ENCODE measurements at regions not wholly inside any gene's neighbourhood (a gene's known extent, or its start where the extent isn't known, plus 50 kb on each side); places are given as distances from the start of the nearest gene placed in this dataset.

DNA sequence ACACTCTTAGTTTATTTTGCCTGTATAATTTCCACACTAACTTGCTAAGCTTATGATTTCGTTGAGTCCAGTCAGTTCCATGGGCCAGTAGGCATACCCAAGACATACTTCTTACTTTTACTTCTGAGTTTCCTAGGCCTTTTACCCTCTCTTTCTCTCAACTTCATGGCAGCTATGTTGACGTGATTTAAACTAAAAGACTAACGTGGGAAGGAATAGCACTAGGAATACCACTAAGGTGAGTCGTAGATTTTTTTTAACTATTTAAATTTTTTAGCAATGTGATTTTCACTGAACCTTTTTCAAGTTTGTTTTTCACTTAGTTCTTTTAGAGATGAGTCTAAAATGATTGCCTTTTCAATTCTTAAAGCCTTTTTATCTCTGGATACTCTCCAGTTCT is 793.5 kb upstream of the NOVA1 start:
- Histone ChIP-seq H3K4me1 (ENCODE audit: control insufficient read depth in 3 of 3, insufficient read depth in 2 of 3, low read depth in 1 of 3, low read length in 2 of 3) (no peaks in the 10 kb centered on the region), H3K36me3 (ENCODE audit: control insufficient read depth in 3 of 3, insufficient read depth in 2 of 3, low read depth in 1 of 3, low read length in 3 of 3) (no peaks in the 10 kb centered on the region), H3K4me3 (ENCODE audit: low read depth in 1 of 3, low read length in 3 of 3) (no peak overlapping the region), H3K27me3 (ENCODE audit: control insufficient read depth in 3 of 3, insufficient read depth in 3 of 3, low read length in 3 of 3) (no peaks in the 10 kb centered on the region), H3K27ac (ENCODE audit: low read depth in 1 of 3, low read length in 2 of 3) (no peak overlapping the region), H3K9me3 (ENCODE audit: control insufficient read depth in 2 of 2, insufficient read depth in 1 of 2, low read depth in 1 of 2, low read length in 1 of 2) (peaks cover 0 to 1% of the 10 kb centered on the region in 2 donors)
- DNase-seq = no peak
- no peak for FAIRE-seq
- WGBS, 3 donors = 77 to 91% (median 83%) methylated on average over 4 of the region's 4 CpGs

DNA sequence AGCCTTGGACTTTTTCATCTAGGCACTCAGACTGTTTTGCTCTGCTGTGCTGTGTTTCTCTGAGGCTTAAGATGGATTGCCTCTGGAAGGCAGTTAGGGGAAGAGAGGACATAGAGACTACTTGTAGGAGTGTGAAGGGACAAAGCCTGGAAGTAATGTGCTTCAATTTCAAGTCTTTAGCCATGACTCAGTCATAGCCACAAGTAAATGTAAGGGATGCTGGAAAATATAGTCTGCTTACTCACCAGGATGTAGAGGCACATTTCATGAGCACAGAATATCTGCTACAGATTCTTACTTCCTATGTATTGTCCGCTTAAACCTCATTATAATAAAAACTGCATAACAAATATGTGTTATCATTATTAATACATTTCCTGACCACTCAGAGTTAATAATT is 794.3 kb upstream of the NOVA1 start:
- peaks cover 0 to 1% of the 10 kb centered on the region in 2 donors for H3K9me3 ChIP-seq (ENCODE audit: control insufficient read depth in 2 of 2, insufficient read depth in 1 of 2, low read depth in 1 of 2, low read length in 1 of 2)
- H3K27me3 ChIP-seq (ENCODE audit: control insufficient read depth in 3 of 3, insufficient read depth in 3 of 3, low read length in 3 of 3) = no peaks in the 10 kb centered on the region
- 85 to 100% (median 88%) methylated on average over 1 of the region's 1 CpG for WGBS, 3 donors
- DNase-seq (no peak), FAIRE-seq (no peak)
- no peak overlapping the region for H3K4me3 ChIP-seq (ENCODE audit: low read depth in 1 of 3, low read length in 3 of 3)
- no peak overlapping the region for H3K27ac ChIP-seq (ENCODE audit: low read depth in 1 of 3, low read length in 2 of 3)
- H3K36me3 ChIP-seq (ENCODE audit: control insufficient read depth in 3 of 3, insufficient read depth in 2 of 3, low read depth in 1 of 3, low read length in 3 of 3) = no peaks in the 10 kb centered on the region
- no peaks in the 10 kb centered on the region for H3K4me1 ChIP-seq (ENCODE audit: control insufficient read depth in 3 of 3, insufficient read depth in 2 of 3, low read depth in 1 of 3, low read length in 2 of 3)

DNA sequence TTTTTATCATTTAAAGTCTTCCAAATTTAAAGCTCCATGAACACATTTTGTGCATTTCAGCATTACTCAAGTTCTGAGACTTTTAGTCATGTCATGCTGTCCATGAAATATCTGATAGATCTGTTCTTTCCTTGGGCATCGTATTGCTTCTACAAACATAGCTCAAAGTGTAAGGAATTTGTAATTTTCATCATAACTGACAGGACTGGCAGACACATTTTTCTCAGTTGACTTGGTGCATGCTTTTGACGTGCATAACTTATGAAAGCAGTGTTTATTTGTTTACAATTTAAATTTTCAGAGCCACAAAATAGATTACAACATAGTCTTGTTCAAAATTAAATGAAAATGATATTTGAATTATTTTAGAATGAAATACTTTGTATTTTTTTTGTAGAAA is 812.1 kb upstream of the NOVA1 start:
- Histone ChIP-seq H3K9me3 (ENCODE audit: control insufficient read depth in 2 of 2, insufficient read depth in 1 of 2, low read depth in 1 of 2, low read length in 1 of 2) (no peaks in the 10 kb centered on the region), H3K4me1 (ENCODE audit: control insufficient read depth in 3 of 3, insufficient read depth in 2 of 3, low read depth in 1 of 3, low read length in 2 of 3) (no peaks in the 10 kb centered on the region), H3K36me3 (ENCODE audit: control insufficient read depth in 3 of 3, insufficient read depth in 2 of 3, low read depth in 1 of 3, low read length in 3 of 3) (no peaks in the 10 kb centered on the region), H3K27me3 (ENCODE audit: control insufficient read depth in 3 of 3, insufficient read depth in 3 of 3, low read length in 3 of 3) (no peaks in the 10 kb centered on the region), H3K4me3 (ENCODE audit: low read depth in 1 of 3, low read length in 3 of 3) (no peak overlapping the region), H3K27ac (ENCODE audit: low read depth in 1 of 3, low read length in 2 of 3) (no peak overlapping the region)
- DNase-seq = no peak
- 57 to 72% (median 65%) methylated on average over 2 of the region's 2 CpGs for whole genome bisulfite sequencing, 3 donors
- FAIRE-seq = no peak

DNA sequence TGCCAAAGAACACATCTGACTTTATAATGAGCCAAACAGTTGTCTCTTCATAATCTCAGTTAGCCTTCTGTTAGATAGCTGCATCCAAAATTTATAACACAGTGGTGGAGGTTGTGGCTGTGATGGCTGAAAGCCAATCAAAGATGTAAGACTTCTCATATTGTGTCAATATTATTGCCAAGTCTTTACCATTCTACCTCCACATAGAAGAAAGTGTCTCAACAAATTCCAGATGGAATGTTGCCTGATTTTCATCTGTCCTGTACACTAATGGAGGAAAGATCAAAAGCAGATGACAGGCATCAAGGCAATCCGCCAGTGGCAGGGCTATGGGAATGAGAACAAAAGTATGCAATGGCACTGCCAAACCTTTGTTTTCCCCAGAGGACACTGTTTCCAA is 813.1 kb upstream of the NOVA1 start:
- no peak for DNase-seq
- no peaks in the 10 kb centered on the region for H3K36me3 ChIP-seq (ENCODE audit: control insufficient read depth in 3 of 3, insufficient read depth in 2 of 3, low read depth in 1 of 3, low read length in 3 of 3)
- WGBS, 3 donors = 67 to 73% (median 72%) methylated on average over 1 of the region's 1 CpG
- H3K27ac ChIP-seq (ENCODE audit: low read depth in 1 of 3, low read length in 2 of 3) = no peak overlapping the region
- no peak overlapping the region for H3K4me3 ChIP-seq (ENCODE audit: low read depth in 1 of 3, low read length in 3 of 3)
- FAIRE-seq = no peak
- no peaks in the 10 kb centered on the region for H3K27me3 ChIP-seq (ENCODE audit: control insufficient read depth in 3 of 3, insufficient read depth in 3 of 3, low read length in 3 of 3)
- no peaks in the 10 kb centered on the region for H3K9me3 ChIP-seq (ENCODE audit: control insufficient read depth in 2 of 2, insufficient read depth in 1 of 2, low read depth in 1 of 2, low read length in 1 of 2)
- no peaks in the 10 kb centered on the region for H3K4me1 ChIP-seq (ENCODE audit: control insufficient read depth in 3 of 3, insufficient read depth in 2 of 3, low read depth in 1 of 3, low read length in 2 of 3)

DNA sequence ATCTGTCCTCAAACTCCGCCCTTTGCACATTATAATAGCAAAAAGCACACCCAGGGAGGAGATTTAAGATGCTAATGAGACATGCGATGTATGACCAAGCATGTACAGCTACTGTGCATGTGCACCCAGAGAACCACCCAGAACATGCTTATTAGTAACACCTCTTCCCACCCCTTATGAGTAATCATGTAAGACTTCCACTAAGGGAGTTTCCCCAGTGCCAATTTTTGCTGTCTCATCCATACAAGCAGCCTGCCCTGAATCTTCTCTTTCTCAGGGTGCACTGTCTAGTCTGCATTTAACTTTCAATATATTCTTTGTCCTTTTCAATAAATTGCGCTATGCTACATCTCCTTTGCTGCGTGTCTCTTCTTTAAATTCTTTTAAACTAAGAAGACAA is 830.0 kb upstream of the NOVA1 start:
- DNase-seq (no peak), FAIRE-seq (no peak)
- WGBS, 3 donors = 86 to 94% (median 92%) methylated on average over 4 of the region's 4 CpGs
- no peaks in the 10 kb centered on the region for H3K9me3 ChIP-seq (ENCODE audit: control insufficient read depth in 2 of 2, insufficient read depth in 1 of 2, low read depth in 1 of 2, low read length in 1 of 2)
- no peaks in the 10 kb centered on the region for H3K27me3 ChIP-seq (ENCODE audit: control insufficient read depth in 3 of 3, insufficient read depth in 3 of 3, low read length in 3 of 3)
- no peak overlapping the region for H3K4me3 ChIP-seq (ENCODE audit: low read depth in 1 of 3, low read length in 3 of 3)
- no peaks in the 10 kb centered on the region for H3K36me3 ChIP-seq (ENCODE audit: control insufficient read depth in 3 of 3, insufficient read depth in 2 of 3, low read depth in 1 of 3, low read length in 3 of 3)
- H3K4me1 ChIP-seq (ENCODE audit: control insufficient read depth in 3 of 3, insufficient read depth in 2 of 3, low read depth in 1 of 3, low read length in 2 of 3) = no peaks in the 10 kb centered on the region
- no peak overlapping the region for H3K27ac ChIP-seq (ENCODE audit: low read depth in 1 of 3, low read length in 2 of 3)

DNA sequence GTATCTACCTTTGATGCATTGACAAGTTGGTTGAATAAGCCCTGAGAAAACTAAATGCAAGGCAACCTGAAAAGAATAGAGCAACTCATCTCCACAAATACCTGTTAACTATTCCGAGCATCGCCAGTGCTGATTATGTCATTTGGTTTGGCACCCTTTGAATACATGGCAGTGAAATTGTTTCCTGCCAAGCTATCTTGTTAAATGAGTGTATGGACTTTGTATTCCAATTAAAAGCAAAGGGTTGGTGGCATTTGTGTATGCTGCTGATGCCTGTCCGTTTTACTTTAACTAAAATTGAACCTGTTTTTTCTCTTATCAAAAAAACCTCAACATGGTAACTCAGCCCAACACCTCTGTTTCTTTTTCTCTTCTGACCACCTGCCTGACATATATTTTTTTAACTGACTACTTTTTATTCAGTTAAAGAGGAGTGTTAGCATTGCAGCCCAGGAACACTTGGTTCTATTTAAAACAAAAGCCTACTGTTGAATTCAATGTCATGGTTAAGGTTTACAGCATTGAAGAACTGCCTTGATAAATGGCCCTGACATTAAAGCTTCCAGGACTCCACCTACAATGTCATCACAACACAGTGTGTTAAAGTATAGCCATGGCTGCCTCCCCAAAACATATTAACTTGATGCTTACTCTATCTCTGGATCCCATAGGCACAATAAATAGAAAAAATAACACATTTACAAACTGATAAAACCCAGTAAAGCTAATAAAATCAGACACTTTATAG is 838.3 kb upstream of the NOVA1 start:
- WGBS, 3 donors = 17 to 72% (median 45%) methylated on average over 3 of the region's 3 CpGs
- Histone ChIP-seq H3K4me1 (ENCODE audit: control insufficient read depth in 3 of 3, insufficient read depth in 2 of 3, low read depth in 1 of 3, low read length in 2 of 3) (no peaks in the 10 kb centered on the region), H3K4me3 (ENCODE audit: low read depth in 1 of 3, low read length in 3 of 3) (no peak overlapping the region), H3K9me3 (ENCODE audit: control insufficient read depth in 2 of 2, insufficient read depth in 1 of 2, low read depth in 1 of 2, low read length in 1 of 2) (no peaks in the 10 kb centered on the region), H3K36me3 (ENCODE audit: control insufficient read depth in 3 of 3, insufficient read depth in 2 of 3, low read depth in 1 of 3, low read length in 3 of 3) (no peaks in the 10 kb centered on the region), H3K27ac (ENCODE audit: low read depth in 1 of 3, low read length in 2 of 3) (no peak overlapping the region), H3K27me3 (ENCODE audit: control insufficient read depth in 3 of 3, insufficient read depth in 3 of 3, low read length in 3 of 3) (no peaks in the 10 kb centered on the region)
- DNase-seq (no peak), FAIRE-seq (no peak)

DNA sequence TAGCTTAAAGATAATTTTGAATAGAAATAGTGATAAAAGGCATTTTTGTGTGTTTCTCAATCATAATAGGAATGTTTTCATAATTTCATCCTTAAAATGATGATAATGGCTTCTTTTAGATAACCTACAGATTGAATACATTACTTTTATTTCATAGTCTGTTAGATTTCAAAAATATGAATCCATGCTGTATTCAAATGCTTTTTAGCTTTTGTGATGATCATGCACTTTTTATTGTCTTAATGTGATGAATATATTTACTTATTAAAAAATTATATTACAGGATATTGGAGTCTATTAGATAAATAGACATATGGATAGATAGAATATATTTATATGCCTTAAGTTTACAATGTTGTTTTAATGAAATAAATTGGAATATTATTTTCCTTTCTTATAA is 886.8 kb upstream of the NOVA1 start:
- Histone ChIP-seq H3K9me3 (ENCODE audit: control insufficient read depth in 2 of 2, insufficient read depth in 1 of 2, low read depth in 1 of 2, low read length in 1 of 2) (no peaks in the 10 kb centered on the region), H3K4me3 (ENCODE audit: low read depth in 1 of 3, low read length in 3 of 3) (no peak overlapping the region), H3K4me1 (ENCODE audit: control insufficient read depth in 3 of 3, insufficient read depth in 2 of 3, low read depth in 1 of 3, low read length in 2 of 3) (no peaks in the 10 kb centered on the region), H3K27ac (ENCODE audit: low read depth in 1 of 3, low read length in 2 of 3) (no peak overlapping the region), H3K27me3 (ENCODE audit: control insufficient read depth in 3 of 3, insufficient read depth in 3 of 3, low read length in 3 of 3) (no peaks in the 10 kb centered on the region), H3K36me3 (ENCODE audit: control insufficient read depth in 3 of 3, insufficient read depth in 2 of 3, low read depth in 1 of 3, low read length in 3 of 3) (no peaks in the 10 kb centered on the region)
- DNase-seq = no peak
- no peak for FAIRE-seq

DNA sequence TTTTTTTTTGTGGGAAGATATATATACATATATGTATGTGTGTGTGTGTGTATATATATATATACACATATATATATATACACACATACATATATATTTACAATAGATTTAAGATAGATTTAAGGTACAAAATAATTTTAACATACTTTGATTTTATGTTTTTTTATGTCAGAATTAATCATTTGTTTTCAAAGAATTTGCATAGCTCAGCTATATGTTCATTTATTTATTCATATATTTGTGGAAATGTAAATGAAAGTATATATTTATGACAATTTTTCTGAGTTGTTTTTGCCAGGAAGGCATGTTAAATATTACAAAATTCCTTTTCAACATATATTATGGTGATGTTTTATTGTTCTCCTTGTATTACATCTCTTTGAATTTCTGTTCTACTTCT is 887.4 kb upstream of the NOVA1 start:
- no peaks in the 10 kb centered on the region for H3K9me3 ChIP-seq (ENCODE audit: control insufficient read depth in 2 of 2, insufficient read depth in 1 of 2, low read depth in 1 of 2, low read length in 1 of 2)
- no peaks in the 10 kb centered on the region for H3K4me1 ChIP-seq (ENCODE audit: control insufficient read depth in 3 of 3, insufficient read depth in 2 of 3, low read depth in 1 of 3, low read length in 2 of 3)
- no peaks in the 10 kb centered on the region for H3K27me3 ChIP-seq (ENCODE audit: control insufficient read depth in 3 of 3, insufficient read depth in 3 of 3, low read length in 3 of 3)
- no peak overlapping the region for H3K27ac ChIP-seq (ENCODE audit: low read depth in 1 of 3, low read length in 2 of 3)
- FAIRE-seq (peak; percentile 83), DNase-seq (no peak)
- H3K4me3 ChIP-seq (ENCODE audit: low read depth in 1 of 3, low read length in 3 of 3) = no peak overlapping the region
- no peaks in the 10 kb centered on the region for H3K36me3 ChIP-seq (ENCODE audit: control insufficient read depth in 3 of 3, insufficient read depth in 2 of 3, low read depth in 1 of 3, low read length in 3 of 3)

DNA sequence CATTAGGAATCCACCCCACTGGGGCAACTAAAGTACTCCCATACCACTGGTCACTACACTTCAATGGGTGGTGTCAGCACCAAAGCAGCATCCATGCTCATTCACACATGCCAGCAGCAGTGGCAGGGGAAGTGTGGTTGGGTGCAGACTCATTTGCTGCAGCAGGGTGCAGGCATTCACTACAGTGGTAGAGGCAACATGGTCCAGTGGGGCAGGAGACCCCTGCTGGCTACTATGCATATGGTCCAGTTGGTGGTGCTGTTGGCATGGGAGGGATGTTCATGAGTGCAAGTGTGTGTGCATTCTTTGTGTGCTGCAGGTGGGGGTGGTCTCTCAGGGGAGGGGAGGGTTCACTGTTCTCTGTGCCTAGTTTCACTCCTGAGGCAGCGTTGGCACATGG is 908.4 kb upstream of the NOVA1 start:
- FAIRE-seq = no peak
- DNase-seq = no peak
- WGBS, 3 donors = 38 to 71% (median 47%) methylated on average over 1 of the region's 1 CpG

More for the DNA sequence above, 908.4 kb upstream of the NOVA1 start:
- Histone ChIP-seq H3K9me3 (ENCODE audit: control insufficient read depth in 2 of 2, insufficient read depth in 1 of 2, low read depth in 1 of 2, low read length in 1 of 2) (peaks cover 2 to 9% of the 10 kb centered on the region in 2 donors), H3K4me3 (ENCODE audit: low read depth in 1 of 3, low read length in 3 of 3) (no peak overlapping the region), H3K27me3 (ENCODE audit: control insufficient read depth in 3 of 3, insufficient read depth in 3 of 3, low read length in 3 of 3) (no peaks in the 10 kb centered on the region), H3K27ac (ENCODE audit: low read depth in 1 of 3, low read length in 2 of 3) (no peak overlapping the region), H3K4me1 (ENCODE audit: control insufficient read depth in 3 of 3, insufficient read depth in 2 of 3, low read depth in 1 of 3, low read length in 2 of 3) (no peaks in the 10 kb centered on the region), H3K36me3 (ENCODE audit: control insufficient read depth in 3 of 3, insufficient read depth in 2 of 3, low read depth in 1 of 3, low read length in 3 of 3) (no peaks in the 10 kb centered on the region)
